IPS-NIHi11 (cell line): ENCODE measurements at regions not wholly inside any gene's neighbourhood (a gene's known extent, or its start where the extent isn't known, plus 50 kb on each side); places are given as distances from the start of the nearest gene placed in this dataset.

Experiments
- DNase-seq: peaks from one replicate; pipeline ENCODE4 v3.0.0; 2012; ENCODE audit warnings: mixed read lengths, low spot score

- peak; percentile 58 for DNase-seq
These were observed 212.3 kb downstream of the ERCC6L2 start for GRCh38 chr9:96087669-96088299.

- no peak for DNase-seq
These were observed 211.6 kb downstream of the ERCC6L2 start for GRCh38 chr9:96086936-96087571.

GRCh38 chr9:96085491-96086143 is 210.1 kb downstream of the ERCC6L2 start:
- no peak for DNase-seq

GRCh38 chr9:96084331-96084734 is 208.8 kb downstream of the ERCC6L2 start:
- no peak for DNase-seq

- no peak for DNase-seq
These were observed 207.2 kb downstream of the ERCC6L2 start for GRCh38 chr9:96082516-96083232.

GRCh38 chr9:96080364-96080763 is 204.9 kb downstream of the ERCC6L2 start:
- no peak for DNase-seq

GRCh38 chr9:96079779-96080178 is 204.3 kb downstream of the ERCC6L2 start:
- no peak for DNase-seq

GRCh38 chr9:96078897-96079490 is 203.5 kb downstream of the ERCC6L2 start:
- DNase-seq: no peak

- no peak for DNase-seq
These were observed 200.3 kb downstream of the ERCC6L2 start for GRCh38 chr9:96075757-96076156.

GRCh38 chr9:96075111-96075510 is 199.6 kb downstream of the ERCC6L2 start:
- DNase-seq: no peak

- no peak for DNase-seq
These were observed 198.3 kb downstream of the ERCC6L2 start for GRCh38 chr9:96073531-96074480.

GRCh38 chr9:96072930-96073329 is 197.4 kb downstream of the ERCC6L2 start:
- no peak for DNase-seq

GRCh38 chr9:96071815-96072124 is 196.3 kb downstream of the ERCC6L2 start:
- no peak for DNase-seq

GRCh38 chr9:96071076-96071814 is 195.8 kb downstream of the ERCC6L2 start:
- peak; percentile 72 for DNase-seq

- DNase-seq: no peak
These were observed 194.2 kb downstream of the ERCC6L2 start for GRCh38 chr9:96069629-96070220.

- no peak for DNase-seq
These were observed 193.0 kb downstream of the ERCC6L2 start for GRCh38 chr9:96068511-96068910.

GRCh38 chr9:96067600-96067999 is 192.1 kb downstream of the ERCC6L2 start:
- no peak for DNase-seq

- no peak for DNase-seq
These were observed 191.5 kb downstream of the ERCC6L2 start for GRCh38 chr9:96067004-96067403.

- no peak for DNase-seq
These were observed 190.2 kb downstream of the ERCC6L2 start for GRCh38 chr9:96065482-96066251.
